SK-N-SH treated with all-trans-retinoic acid at 6 μM for 48 hours (cell line): ENCODE measurements at regions not wholly inside any gene's neighbourhood (a gene's known extent, or its start where the extent isn't known, plus 50 kb on each side); places are given as distances from the start of the nearest gene placed in this dataset.

Source experiments
- ARNTL ChIP-seq: fragments of 450-650 bp; formaldehyde crosslinking; IDR thresholded peaks from 2 replicates; pipeline ENCODE4 v1.5.0; 2020; ENCODE audit warnings: low read depth, mild to moderate bottlenecking, moderate library complexity, borderline replicate concordance
- BACH2 ChIP-seq: fragments of 250-450 bp; sonication (Bioruptor Pico); IDR thresholded peaks from 2 replicates; pipeline ENCODE4 v1.9.0; 2021; ENCODE audit warnings: mild to moderate bottlenecking, borderline replicate concordance
- ESRRG ChIP-seq: fragments of 250-450 bp; sonication (Bioruptor Pico); IDR thresholded peaks from 2 replicates; pipeline ENCODE4 v1.6.1; 2021; ENCODE audit warnings: mild to moderate bottlenecking
- OSR1 ChIP-seq: fragments of 250-450 bp; sonication (Bioruptor Pico); IDR thresholded peaks from 2 replicates; pipeline ENCODE4 v1.8.0; 2022; ENCODE audit warnings: moderate library complexity, mild to moderate bottlenecking, inconsistent platforms
- PPARA ChIP-seq: fragments of 250-450 bp; sonication (Bioruptor Pico); IDR thresholded peaks from 2 replicates; pipeline ENCODE4 v1.5.0; 2020; ENCODE audit warnings: mild to moderate bottlenecking, borderline replicate concordance
- RARB ChIP-seq: fragments of 250-450 bp; sonication (Bioruptor Pico); IDR thresholded peaks from 2 replicates; pipeline ENCODE4 v1.8.0; 2021; ENCODE audit warnings: mild to moderate bottlenecking, moderate library complexity
- TCF4 ChIP-seq: fragments of 250-450 bp; sonication (Bioruptor Pico); IDR thresholded peaks from 2 replicates; pipeline ENCODE4 v1.8.0; 2021; ENCODE audit warnings: mild to moderate bottlenecking, moderate library complexity, borderline replicate concordance
- ZC3H10 ChIP-seq: fragments of 250-450 bp; sonication (Bioruptor Pico); IDR thresholded peaks from 2 replicates; pipeline ENCODE4 v1.5.1; 2021; ENCODE audit warnings: mild to moderate bottlenecking, moderate library complexity
- ZFP30 ChIP-seq: fragments of 450-650 bp; formaldehyde crosslinking; IDR thresholded peaks from 2 replicates; pipeline ENCODE4 v1.5.0; 2022; ENCODE audit warnings: mild to moderate bottlenecking, moderate library complexity
- ZNF565 ChIP-seq: fragments of 450-650 bp; formaldehyde crosslinking; conservative IDR thresholded peaks from 2 replicates; pipeline ENCODE4 v1.5.0; 2020; ENCODE audit warnings: low read depth, mild to moderate bottlenecking, moderate library complexity
- TF ChIP-seq, protein P1 (sequence below): fragments of 250-450 bp; sonication (Bioruptor Pico); IDR thresholded peaks from 2 replicates; pipeline ENCODE4 v1.8.0; 2020; ENCODE audit warnings: mild to moderate bottlenecking, moderate library complexity, borderline replicate concordance
- TF ChIP-seq, protein P2 (sequence below): fragments of 250-450 bp; sonication (Bioruptor Pico); IDR thresholded peaks from 2 replicates; pipeline ENCODE4 v1.5.1; 2021; ENCODE audit warnings: mild to moderate bottlenecking, moderate library complexity
- TF ChIP-seq, protein P3 (sequence below): fragments of 250-450 bp; sonication (Bioruptor Pico); IDR thresholded peaks from 2 replicates; pipeline ENCODE4 v1.5.1; 2020; ENCODE audit warnings: low read depth, mild to moderate bottlenecking, moderate library complexity
- TF ChIP-seq, protein P4 (sequence below): fragments of 250-450 bp; sonication (Bioruptor Pico); IDR thresholded peaks from 2 replicates; pipeline ENCODE4 v1.8.0; 2021; ENCODE audit warnings: low read depth, mild to moderate bottlenecking, moderate library complexity, borderline replicate concordance

DNA sequence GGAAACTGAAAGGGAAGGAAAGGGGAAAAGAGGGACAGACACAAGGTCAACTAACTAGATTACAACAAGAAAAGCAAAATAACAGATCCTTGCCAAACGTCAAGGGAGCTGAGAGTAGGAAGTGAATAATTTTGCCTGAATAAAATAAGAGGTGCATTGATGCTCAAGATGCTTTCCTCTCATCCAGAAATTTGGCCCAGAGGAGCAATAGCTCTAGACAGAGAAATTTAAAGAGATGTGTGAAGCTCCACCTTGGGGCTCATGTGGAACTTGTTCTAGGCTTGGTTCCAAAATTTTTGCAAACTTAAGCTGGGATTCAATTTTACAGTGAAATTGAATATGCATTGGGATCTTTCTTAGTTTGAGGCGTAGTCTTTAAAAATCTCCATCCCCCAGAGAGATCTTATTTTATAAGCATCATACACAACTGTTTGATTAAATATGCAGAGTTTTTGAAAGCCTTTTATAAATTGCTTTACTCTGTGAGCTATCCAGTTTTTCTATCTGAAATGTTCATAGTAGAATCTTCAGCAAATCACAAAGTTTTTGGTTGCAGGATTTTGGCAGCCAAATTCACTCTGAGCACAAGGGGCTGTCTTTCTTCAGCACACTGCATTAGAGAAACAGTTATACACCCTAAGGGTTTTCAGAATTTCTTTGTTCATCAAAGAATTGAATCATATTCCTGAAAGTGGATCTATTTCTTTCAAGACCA is 1159.5 kb downstream of the ADGRL3 start:
- no peak for TF ChIP-seq BACH2 (CRISPR knock-in tag)
- TF ChIP-seq, protein P1, sequence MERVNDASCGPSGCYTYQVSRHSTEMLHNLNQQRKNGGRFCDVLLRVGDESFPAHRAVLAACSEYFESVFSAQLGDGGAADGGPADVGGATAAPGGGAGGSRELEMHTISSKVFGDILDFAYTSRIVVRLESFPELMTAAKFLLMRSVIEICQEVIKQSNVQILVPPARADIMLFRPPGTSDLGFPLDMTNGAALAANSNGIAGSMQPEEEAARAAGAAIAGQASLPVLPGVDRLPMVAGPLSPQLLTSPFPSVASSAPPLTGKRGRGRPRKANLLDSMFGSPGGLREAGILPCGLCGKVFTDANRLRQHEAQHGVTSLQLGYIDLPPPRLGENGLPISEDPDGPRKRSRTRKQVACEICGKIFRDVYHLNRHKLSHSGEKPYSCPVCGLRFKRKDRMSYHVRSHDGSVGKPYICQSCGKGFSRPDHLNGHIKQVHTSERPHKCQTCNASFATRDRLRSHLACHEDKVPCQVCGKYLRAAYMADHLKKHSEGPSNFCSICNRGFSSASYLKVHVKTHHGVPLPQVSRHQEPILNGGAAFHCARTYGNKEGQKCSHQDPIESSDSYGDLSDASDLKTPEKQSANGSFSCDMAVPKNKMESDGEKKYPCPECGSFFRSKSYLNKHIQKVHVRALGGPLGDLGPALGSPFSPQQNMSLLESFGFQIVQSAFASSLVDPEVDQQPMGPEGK (CRISPR knock-in tag), result no peak
- TF ChIP-seq ZNF565 (CRISPR knock-in tag), result no peak
- no peak for TF ChIP-seq ZC3H10 (CRISPR knock-in tag)
- TF ChIP-seq, protein P2, sequence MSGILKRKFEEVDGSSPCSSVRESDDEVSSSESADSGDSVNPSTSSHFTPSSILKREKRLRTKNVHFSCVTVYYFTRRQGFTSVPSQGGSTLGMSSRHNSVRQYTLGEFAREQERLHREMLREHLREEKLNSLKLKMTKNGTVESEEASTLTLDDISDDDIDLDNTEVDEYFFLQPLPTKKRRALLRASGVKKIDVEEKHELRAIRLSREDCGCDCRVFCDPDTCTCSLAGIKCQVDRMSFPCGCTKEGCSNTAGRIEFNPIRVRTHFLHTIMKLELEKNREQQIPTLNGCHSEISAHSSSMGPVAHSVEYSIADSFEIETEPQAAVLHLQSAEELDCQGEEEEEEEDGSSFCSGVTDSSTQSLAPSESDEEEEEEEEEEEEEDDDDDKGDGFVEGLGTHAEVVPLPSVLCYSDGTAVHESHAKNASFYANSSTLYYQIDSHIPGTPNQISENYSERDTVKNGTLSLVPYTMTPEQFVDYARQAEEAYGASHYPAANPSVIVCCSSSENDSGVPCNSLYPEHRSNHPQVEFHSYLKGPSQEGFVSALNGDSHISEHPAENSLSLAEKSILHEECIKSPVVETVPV (CRISPR knock-in tag), result no peak
- no peak for TF ChIP-seq RARB (CRISPR knock-in tag)
- no peak for TF ChIP-seq ARNTL (CRISPR knock-in tag)
- no peak for TF ChIP-seq TCF4
- no peak for TF ChIP-seq ZFP30
- TF ChIP-seq, protein P3, sequence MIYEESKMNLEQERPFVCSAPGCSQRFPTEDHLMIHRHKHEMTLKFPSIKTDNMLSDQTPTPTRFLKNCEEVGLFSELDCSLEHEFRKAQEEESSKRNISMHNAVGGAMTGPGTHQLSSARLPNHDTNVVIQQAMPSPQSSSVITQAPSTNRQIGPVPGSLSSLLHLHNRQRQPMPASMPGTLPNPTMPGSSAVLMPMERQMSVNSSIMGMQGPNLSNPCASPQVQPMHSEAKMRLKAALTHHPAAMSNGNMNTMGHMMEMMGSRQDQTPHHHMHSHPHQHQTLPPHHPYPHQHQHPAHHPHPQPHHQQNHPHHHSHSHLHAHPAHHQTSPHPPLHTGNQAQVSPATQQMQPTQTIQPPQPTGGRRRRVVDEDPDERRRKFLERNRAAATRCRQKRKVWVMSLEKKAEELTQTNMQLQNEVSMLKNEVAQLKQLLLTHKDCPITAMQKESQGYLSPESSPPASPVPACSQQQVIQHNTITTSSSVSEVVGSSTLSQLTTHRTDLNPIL, result no peak
- TF ChIP-seq, protein P4, sequence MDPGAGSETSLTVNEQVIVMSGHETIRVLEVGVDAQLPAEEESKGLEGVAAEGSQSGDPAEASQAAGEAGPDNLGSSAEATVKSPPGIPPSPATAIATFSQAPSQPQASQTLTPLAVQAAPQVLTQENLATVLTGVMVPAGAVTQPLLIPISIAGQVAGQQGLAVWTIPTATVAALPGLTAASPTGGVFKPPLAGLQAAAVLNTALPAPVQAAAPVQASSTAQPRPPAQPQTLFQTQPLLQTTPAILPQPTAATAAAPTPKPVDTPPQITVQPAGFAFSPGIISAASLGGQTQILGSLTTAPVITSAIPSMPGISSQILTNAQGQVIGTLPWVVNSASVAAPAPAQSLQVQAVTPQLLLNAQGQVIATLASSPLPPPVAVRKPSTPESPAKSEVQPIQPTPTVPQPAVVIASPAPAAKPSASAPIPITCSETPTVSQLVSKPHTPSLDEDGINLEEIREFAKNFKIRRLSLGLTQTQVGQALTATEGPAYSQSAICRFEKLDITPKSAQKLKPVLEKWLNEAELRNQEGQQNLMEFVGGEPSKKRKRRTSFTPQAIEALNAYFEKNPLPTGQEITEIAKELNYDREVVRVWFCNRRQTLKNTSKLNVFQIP (CRISPR knock-in tag), result no peak
- TF ChIP-seq PPARA, result no peak
- TF ChIP-seq ESRRG, result no peak
- no peak for TF ChIP-seq OSR1 (CRISPR knock-in tag)
